WTC11 (cell line): ENCODE measurements at regions not wholly inside any gene's neighbourhood (a gene's known extent, or its start where the extent isn't known, plus 50 kb on each side); places are given as distances from the start of the nearest gene placed in this dataset.

Experiments
- ATAC-seq: fragments of 200-7000 bp; cut with Tn5 transposase; 2 replicates; pipeline ENCODE4 v1.10.0; 2021; ENCODE audit warnings: mild to moderate bottlenecking, moderate library complexity
- CTCF ChIA-PET: fragments of 300-600 bp; sonication (Branson Sonifier 250); formaldehyde crosslinking; loops from one replicate; lab custom pipeline; 2021; ENCODE audit warnings: antibody characterized with exemption; lab: Charles Lee
- POLR2A ChIA-PET: fragments of 350-600 bp; sonication (Branson Sonifier 250); formaldehyde crosslinking; loops from one replicate; lab custom pipeline; 2021; ENCODE audit warnings: antibody characterized with exemption; lab: Charles Lee
- DNase-seq: peaks from one replicate; pipeline ENCODE4 v3.0.0; 2021; ENCODE audit warnings: low spot score
- H3K27ac Mint-ChIP-seq: 2 replicates; pipeline ENCODE4 v1.8.0; 2021; ENCODE audit warnings: mixed read lengths
- H3K27me3 Mint-ChIP-seq: 2 replicates; pipeline ENCODE4 v1.8.0; 2021; ENCODE audit warnings: low read depth, mild to moderate bottlenecking, moderate library complexity, mixed read lengths
- H3K36me3 Mint-ChIP-seq: 2 replicates; pipeline ENCODE4 v1.8.0; 2021; ENCODE audit warnings: mixed read lengths
- H3K4me1 Mint-ChIP-seq: 2 replicates; pipeline ENCODE4 v1.8.0; 2022; ENCODE audit warnings: mixed read lengths
- H3K4me3 Mint-ChIP-seq: 2 replicates; pipeline ENCODE4 v1.8.0; 2021; ENCODE audit warnings: mild to moderate bottlenecking, moderate library complexity, mixed read lengths
- H3K9me3 Mint-ChIP-seq: 2 replicates; pipeline ENCODE4 v1.8.0; 2021; ENCODE audit warnings: mixed read lengths
- AFF4 ChIP-seq: sonication (generic); formaldehyde crosslinking; IDR thresholded peaks from 2 replicates; pipeline ENCODE4 v1.8.1; 2023; ENCODE audit warnings: mild to moderate bottlenecking, missing genetic modification reagents, borderline replicate concordance
- CREB1 ChIP-seq: sonication (generic); formaldehyde crosslinking; IDR thresholded peaks from 2 replicates; pipeline ENCODE4 v1.8.0; 2023; ENCODE audit warnings: mild to moderate bottlenecking, missing genetic modification reagents
- E2F1 ChIP-seq: sonication (generic); formaldehyde crosslinking; IDR thresholded peaks from 2 replicates; pipeline ENCODE4 v1.8.0; 2022; ENCODE audit warnings: mild to moderate bottlenecking, missing genetic modification reagents
- ELF4 ChIP-seq: sonication (generic); formaldehyde crosslinking; IDR thresholded peaks from 2 replicates; pipeline ENCODE4 v1.8.1; 2022; ENCODE audit warnings: low read depth, mild to moderate bottlenecking, moderate library complexity, missing genetic modification reagents
- ESRRA ChIP-seq: sonication (generic); formaldehyde crosslinking; IDR thresholded peaks from 2 replicates; pipeline ENCODE4 v1.8.1; 2022; ENCODE audit warnings: mild to moderate bottlenecking, missing genetic modification reagents, borderline replicate concordance
- GRHL2 ChIP-seq: fragments of 250-450 bp; sonication (Bioruptor Pico); IDR thresholded peaks from 2 replicates; pipeline ENCODE4 v1.8.0; 2022; ENCODE audit warnings: mild to moderate bottlenecking, moderate library complexity; ENCODE audit not compliant: insufficient replicate concordance, severe bottlenecking
- IRF2 ChIP-seq: sonication (generic); formaldehyde crosslinking; IDR thresholded peaks from 2 replicates; pipeline ENCODE4 v1.8.0; 2022; ENCODE audit warnings: low read depth, missing genetic modification reagents, borderline replicate concordance
- JAZF1 ChIP-seq: fragments of 250-450 bp; sonication (Bioruptor Pico); IDR thresholded peaks from 2 replicates; pipeline ENCODE4 v1.9.0; 2021; ENCODE audit warnings: moderate library complexity, mild to moderate bottlenecking, inconsistent platforms
- NFATC4 ChIP-seq: fragments of 250-450 bp; sonication (Bioruptor Pico); IDR thresholded peaks from 2 replicates; pipeline ENCODE4 v1.9.0; 2021; ENCODE audit warnings: mild to moderate bottlenecking
- NFE2L1 ChIP-seq: sonication (generic); formaldehyde crosslinking; IDR thresholded peaks from 2 replicates; pipeline ENCODE4 v1.8.1; 2023; ENCODE audit warnings: missing genetic modification reagents
- TEAD1 ChIP-seq: sonication (generic); formaldehyde crosslinking; IDR thresholded peaks from 2 replicates; pipeline ENCODE4 v1.8.0; 2022; ENCODE audit warnings: mild to moderate bottlenecking, missing genetic modification reagents
- TP53 ChIP-seq: sonication (generic); formaldehyde crosslinking; IDR thresholded peaks from 2 replicates; pipeline ENCODE4 v1.8.1; 2023; ENCODE audit warnings: mild to moderate bottlenecking, missing genetic modification reagents
- ZMAT4 ChIP-seq: fragments of 250-450 bp; sonication (Bioruptor Pico); IDR thresholded peaks from 2 replicates; pipeline ENCODE4 v1.9.0; 2021; ENCODE audit warnings: mild to moderate bottlenecking
- ZNF138 ChIP-seq: sonication (generic); formaldehyde crosslinking; conservative IDR thresholded peaks from 2 replicates; pipeline ENCODE4 v1.8.1; 2022; ENCODE audit warnings: mild to moderate bottlenecking, moderate library complexity, missing genetic modification reagents
- ZNF281 ChIP-seq: sonication (generic); formaldehyde crosslinking; IDR thresholded peaks from 2 replicates; pipeline ENCODE4 v1.8.0; 2023; ENCODE audit warnings: mild to moderate bottlenecking, missing genetic modification reagents
- ZNF423 ChIP-seq: fragments of 250-450 bp; sonication (Bioruptor Pico); IDR thresholded peaks from 2 replicates; pipeline ENCODE4 v2.1.2; 2022; ENCODE audit warnings: mild to moderate bottlenecking, moderate library complexity
- ZNF671 ChIP-seq: fragments of 250-450 bp; sonication (Bioruptor Pico); IDR thresholded peaks from 2 replicates; pipeline ENCODE4 v1.8.0; 2021; ENCODE audit warnings: mild to moderate bottlenecking
- TF ChIP-seq, protein P1 (sequence below): sonication (generic); formaldehyde crosslinking; IDR thresholded peaks from 2 replicates; pipeline ENCODE4 v1.8.0; 2023; ENCODE audit warnings: missing genetic modification reagents, mild to moderate bottlenecking, borderline replicate concordance

GRCh38 chrX:10034740-10035260 lies 67.6 kb downstream of the CLDN34 start:
- peaks cover 36% of the 10 kb centered on the region for H3K4me1 Mint-ChIP-seq
- H3K27me3 Mint-ChIP-seq, result no peaks in the 10 kb centered on the region
- H3K27ac Mint-ChIP-seq, result no peak overlapping the region
- ChIA-PET POLR2A (no interaction called here), CTCF (no interaction called here)
- peaks cover 6% of the 10 kb centered on the region for H3K36me3 Mint-ChIP-seq
- H3K9me3 Mint-ChIP-seq, result no peaks in the 10 kb centered on the region
- ATAC-seq (no peak), DNase-seq (no peak)
- TF ChIP-seq JAZF1 (CRISPR knock-in tag) (no peak), ESRRA (CRISPR knock-in tag) (no peak), E2F1 (CRISPR knock-in tag) (no peak), ELF4 (no peak), TEAD1 (CRISPR knock-in tag) (no peak), IRF2 (CRISPR knock-in tag) (no peak), NFATC4 (no peak), NFE2L1 (no peak), TP53 (no peak), ZNF138 (no peak), ZNF671 (CRISPR knock-in tag) (no peak), AFF4 (CRISPR knock-in tag) (no peak), GRHL2 (CRISPR knock-in tag) (no peak), ZMAT4 (CRISPR knock-in tag) (no peak), ZNF423 (no peak), ZNF281 (CRISPR knock-in tag) (no peak), CREB1 (CRISPR knock-in tag) (no peak)
- TF ChIP-seq, protein P1, sequence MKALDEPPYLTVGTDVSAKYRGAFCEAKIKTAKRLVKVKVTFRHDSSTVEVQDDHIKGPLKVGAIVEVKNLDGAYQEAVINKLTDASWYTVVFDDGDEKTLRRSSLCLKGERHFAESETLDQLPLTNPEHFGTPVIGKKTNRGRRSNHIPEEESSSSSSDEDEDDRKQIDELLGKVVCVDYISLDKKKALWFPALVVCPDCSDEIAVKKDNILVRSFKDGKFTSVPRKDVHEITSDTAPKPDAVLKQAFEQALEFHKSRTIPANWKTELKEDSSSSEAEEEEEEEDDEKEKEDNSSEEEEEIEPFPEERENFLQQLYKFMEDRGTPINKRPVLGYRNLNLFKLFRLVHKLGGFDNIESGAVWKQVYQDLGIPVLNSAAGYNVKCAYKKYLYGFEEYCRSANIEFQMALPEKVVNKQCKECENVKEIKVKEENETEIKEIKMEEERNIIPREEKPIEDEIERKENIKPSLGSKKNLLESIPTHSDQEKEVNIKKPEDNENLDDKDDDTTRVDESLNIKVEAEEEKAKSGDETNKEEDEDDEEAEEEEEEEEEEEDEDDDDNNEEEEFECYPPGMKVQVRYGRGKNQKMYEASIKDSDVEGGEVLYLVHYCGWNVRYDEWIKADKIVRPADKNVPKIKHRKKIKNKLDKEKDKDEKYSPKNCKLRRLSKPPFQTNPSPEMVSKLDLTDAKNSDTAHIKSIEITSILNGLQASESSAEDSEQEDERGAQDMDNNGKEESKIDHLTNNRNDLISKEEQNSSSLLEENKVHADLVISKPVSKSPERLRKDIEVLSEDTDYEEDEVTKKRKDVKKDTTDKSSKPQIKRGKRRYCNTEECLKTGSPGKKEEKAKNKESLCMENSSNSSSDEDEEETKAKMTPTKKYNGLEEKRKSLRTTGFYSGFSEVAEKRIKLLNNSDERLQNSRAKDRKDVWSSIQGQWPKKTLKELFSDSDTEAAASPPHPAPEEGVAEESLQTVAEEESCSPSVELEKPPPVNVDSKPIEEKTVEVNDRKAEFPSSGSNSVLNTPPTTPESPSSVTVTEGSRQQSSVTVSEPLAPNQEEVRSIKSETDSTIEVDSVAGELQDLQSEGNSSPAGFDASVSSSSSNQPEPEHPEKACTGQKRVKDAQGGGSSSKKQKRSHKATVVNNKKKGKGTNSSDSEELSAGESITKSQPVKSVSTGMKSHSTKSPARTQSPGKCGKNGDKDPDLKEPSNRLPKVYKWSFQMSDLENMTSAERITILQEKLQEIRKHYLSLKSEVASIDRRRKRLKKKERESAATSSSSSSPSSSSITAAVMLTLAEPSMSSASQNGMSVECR (CRISPR knock-in tag), result no peak
- no peak overlapping the region for H3K4me3 Mint-ChIP-seq
